DMS79 treated with DMSO at 0.1 percent for 48 hours (cell line): ENCODE measurements at regions not wholly inside any gene's neighbourhood (a gene's known extent, or its start where the extent isn't known, plus 50 kb on each side); places are given as distances from the start of the nearest gene placed in this dataset.
"Not testable (repeated sequence)": the region's sequence is repeated elsewhere in the genome, so short reads cannot be mapped to it uniquely, and the experiment has no call there.

Experiments
- DNase-seq: peaks from one replicate; lab custom pipeline; 2025; lab: John Stamatoyannopoulos, UW

DNA sequence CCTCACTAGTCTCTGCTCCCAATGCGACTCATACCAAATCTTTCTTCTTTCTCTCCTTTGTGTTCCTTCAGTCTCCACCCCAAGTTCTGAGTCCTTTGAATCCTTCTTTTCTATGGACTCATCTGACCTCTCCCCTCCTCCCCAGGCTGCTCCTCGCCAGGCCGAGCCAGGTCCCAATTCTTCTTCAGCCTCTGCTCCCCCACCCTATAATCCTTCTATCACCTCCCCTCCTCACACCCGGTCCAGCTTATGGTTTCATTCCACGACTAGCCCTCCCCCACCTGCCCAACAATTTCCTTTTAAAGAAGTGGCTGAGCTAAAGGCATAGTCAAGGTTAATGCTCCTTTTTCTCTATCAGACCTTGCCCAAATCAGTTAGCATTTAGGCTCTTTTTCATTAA lies 518.5 kb downstream of the MATN1 start:
- not testable (repeated sequence) for DNase-seq

DNA sequence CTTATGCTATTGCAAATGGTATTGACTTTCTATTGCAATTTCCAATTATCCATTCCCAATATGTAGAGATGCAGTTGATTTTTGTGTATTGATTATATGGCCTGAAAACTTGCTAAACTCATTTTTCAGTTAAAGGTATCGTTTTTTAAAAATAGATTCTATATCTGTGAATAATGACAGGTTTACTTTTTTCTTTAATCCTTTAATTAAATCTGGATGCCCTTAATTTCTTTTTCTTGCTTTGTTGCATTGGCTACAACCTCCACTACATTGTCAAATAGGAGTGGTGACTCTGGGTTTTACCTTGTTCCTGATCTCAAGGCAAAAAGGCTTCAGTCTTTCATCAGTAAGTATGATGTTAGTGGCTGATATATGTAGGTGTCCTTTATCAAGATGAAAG lies 522.4 kb downstream of the MATN1 start:
- no peak for DNase-seq

DNA sequence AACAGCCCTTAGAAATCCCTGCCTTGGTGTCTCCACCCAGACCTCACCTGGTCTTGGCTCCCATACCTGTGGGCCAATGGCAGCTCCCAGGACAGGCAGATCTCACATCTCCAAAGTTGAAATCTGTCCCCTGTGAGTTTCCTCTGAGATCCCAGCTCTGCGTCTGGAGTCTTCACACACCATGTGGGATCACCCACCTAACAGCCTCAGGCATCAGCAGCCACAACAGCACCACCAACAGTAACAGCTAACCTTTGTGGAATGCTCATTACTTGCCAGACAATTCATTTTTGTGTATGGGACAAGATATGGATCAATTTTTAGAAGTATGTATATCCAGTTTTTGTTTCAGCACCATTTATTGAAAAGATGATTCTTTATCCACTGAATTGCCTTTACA lies 523.2 kb downstream of the MATN1 start:
- no peak for DNase-seq

DNA sequence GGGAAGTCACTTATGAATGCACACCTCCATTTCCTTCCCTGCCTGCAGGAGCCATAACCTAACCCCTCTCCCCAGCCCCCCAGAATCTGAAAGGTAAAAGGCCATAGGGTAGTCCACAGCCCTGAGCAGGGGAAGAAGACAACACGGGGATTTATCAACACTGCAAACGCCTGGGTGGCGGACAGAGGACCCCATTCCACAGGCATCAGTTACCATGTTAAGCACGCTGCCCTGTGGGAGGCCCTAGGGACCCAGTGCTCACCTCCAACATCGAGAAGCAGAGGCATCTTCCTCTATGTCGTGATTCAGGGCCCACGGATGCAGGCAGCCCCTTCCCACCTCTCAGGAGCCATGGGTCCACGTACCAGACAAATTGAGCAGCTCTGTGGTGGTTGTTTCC lies 523.8 kb downstream of the MATN1 start:
- DNase-seq = no peak

DNA sequence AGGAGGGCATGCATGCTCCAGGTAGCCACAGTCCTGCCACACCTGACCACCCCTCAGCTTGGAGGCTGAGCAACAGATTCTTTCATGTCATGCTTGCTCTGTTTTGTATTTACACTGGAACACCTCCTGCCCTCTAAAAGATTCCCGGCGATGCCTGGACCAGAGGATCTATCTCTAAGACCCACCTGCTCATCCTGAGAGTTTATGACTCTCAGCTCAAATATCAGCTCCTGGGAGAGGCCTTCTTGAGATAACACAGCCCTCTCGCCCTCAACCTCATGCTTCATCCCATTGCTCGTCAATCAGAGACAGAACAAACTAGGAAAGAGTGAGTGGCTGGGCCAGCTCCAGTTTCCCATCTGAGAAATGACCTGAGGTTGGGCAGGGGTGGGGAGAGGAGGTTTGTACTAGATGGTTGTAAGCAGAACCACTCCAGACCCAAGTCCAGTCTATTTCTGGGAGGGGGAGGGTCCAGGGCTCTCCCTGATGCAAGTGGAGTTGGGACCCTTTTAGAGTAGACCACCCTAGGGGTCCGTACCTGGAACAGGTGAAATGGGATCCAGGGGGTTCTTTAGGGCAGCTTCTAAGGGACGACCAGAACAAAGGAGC lies 524.5 kb downstream of the MATN1 start:
- no peak for DNase-seq

DNA sequence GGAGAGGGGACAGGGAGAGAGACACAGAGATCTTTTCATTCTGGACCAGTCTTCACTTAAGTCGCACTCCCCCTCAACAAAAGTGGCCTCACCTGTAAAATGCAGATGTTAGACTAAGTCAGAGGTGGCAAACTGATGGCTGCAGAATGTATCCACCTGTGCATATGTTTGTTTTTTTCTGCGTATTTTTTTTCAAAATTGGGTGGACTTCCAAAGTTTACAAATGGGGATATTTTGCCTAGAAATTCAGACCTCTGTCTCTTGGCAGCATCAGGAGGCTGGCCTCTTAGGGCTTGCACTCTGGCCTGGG lies 525.0 kb downstream of the MATN1 start:
- no peak for DNase-seq

DNA sequence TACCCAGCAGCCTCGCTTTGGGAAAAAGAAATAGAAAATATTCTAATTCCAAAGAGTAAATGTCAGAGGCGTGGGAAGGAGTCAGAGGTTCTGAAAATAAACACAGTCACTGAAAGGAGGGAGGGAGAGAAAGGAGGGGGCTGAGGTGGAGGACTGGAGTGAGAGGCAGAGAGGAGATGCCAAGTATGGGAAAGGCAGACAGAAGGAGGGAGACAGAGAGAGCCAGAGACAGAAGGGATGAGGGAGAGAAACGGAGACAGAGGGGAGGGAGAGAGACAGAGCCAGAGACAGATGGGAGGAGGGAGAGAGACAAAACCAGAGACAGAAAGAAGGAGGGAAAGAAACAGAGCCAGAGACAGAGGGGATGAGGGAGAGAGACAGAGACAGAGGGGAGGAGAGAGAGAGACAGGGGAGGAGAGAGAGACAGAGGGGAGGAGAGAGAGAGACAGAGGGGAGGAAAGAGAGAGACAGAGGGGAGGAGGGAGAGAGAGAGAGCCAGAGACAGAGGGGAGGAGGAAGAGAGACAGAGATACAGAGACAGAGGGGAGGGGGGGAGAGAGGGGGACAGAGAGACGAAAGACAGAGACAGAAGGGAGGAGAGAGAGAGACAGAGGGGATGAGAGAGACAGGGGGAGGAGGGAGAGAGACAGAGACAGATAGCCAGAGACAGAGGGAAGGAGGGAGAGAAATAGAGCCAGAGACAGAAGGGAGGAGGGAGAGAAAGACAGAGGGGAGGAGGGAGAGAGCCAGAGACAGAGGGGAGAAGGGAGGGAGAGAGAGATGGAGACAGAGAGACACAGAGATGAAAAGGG lies 525.5 kb downstream of the MATN1 start:
- no peak for DNase-seq

DNA sequence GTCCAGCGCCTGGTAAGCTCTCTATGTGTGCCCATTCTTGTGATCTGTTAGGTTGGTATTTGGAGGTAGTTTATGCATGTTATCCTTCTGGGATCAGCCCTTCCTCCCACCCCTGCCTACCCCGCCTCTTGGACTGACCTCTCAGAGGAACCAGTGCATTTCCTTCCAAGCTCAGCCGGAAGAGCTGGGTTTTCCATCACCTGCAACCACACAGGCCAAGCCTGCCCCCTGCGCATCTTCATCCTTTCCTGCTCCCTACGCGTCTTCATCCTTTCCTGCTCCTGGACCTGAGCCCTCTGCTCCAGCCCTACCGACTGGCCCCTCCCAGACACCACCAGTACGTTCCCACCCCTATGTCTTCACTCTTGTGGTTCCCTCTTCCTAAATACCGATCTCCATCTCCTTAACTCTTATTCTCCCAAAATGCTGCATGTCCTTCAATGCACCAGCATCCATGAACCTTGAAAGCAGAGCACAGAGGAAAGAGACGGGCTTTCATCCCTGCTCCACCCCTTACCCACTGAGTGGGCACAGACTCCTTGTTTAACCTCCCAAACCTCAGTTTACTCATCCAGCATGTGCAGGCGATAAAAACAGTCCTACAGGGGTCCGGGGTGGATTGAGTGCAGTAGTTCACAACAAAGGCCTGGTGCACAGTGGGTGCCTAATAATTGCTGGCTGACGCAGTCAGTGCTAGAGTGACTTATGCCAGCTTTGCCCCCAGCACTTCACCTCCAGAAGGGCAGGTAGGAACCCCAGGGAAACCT lies 526.3 kb downstream of the MATN1 start:
- no peak for DNase-seq

DNA sequence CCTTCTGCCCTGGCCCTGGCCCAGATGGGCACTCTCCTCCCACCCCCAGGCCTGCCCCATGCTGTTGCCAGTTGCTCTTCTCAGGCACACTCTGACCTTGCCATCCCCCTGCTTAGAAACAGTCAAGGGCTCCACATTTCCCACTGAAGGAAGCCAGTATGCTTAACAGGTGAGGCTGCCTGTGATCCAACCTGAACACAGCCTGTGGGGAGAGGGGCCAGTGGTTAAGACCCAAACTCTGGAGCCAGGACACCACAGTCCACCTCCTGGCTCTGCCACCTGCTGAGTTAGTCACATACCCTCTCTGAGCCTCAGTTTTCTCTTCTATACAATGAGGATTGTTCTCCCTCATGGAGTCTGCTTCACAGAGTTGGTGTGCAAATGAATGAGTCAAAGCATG lies 526.9 kb downstream of the MATN1 start:
- no peak for DNase-seq

DNA sequence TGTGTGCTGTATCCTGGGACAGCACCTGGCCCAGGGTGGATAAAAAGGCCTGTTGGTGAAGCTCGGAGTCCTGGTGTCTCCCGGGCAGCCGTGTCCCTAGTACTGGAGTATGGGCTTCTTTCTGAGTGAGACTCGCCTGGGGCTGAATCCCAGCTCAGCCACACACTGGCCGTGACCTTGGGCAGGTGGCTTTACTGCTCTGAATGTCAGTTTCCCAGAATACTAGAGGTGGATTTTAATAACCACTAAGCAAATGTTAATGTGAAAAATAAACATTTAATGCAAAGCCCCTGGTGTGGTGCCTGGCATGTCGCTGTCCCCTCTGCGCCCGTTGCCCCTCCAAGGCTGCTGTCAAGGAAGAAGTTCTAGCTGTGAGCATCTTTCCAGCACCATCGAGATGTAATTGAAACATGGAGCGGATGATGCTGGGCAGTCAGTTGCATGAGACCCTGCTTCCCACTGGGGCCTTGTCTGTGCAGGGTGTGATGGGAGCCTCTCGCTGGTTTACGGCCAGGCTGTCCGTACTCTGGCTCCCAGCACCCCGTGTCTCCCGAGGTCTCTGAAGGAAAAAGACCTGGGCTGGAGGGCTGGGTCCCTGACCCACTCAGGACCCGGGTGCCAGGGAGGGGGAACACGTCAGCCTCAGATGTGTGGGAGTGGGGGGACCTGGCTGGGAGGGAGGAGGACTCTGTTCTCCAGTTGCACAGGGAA lies 527.8 kb downstream of the MATN1 start:
- DNase-seq = no peak

DNA sequence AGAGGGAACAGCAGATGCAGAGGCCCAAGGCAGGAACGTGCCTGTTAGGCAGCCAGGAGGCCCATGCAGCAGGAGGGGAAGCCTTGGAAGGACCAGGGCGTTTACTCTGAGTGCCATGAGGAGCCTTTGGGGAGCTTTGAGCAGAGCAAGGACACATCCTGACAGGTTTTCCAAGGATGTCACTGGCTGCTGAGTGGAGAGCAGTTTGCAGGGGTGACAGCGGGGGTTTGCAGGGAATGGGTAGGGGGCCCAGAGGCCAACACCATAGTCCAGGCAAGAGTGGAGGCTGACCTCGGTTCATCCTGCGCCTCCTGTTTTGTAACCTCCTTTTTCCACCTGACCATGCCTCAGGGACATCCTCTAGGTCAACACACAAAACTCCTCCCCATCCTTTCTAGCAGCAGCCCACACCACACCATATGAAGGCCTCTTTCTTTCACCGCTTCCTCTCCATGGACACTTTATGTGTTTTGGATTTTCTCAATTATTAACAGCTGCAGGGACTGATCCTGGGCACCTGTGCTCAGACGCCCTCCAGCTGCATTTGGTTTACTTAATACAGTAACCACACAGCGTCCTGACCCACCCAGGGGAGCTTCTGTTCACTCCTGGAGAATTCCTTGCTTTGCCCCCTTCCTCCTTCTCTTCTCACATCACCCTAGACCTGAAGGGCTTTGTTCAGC lies 528.5 kb downstream of the MATN1 start:
- DNase-seq = no peak

DNA sequence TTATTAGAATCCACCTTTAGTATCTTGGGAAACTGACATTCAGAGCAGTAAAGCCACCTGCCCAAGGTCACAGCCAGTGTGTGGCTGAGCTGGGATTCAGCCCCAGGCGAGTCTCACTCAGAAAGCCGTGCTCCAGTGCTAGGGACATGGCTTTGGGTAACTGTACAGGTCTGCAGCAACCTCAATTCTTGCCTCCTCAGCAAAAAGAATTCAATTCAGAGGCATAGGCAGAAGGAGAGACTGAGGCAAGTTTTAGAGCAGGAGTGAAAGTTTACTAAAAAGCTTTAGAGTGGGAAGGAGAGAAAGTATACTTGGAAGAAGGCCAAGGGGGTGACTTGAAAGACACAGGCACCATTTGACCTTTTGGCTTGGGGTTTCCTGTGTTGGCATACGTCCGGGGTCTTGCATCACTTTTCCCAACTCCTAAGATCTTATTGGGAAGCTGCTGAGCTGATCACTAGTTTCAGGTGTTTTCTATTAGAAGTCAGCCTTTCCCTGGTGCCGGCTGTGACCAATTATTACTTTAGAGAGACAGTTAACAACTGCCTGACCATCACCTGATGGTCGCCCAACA lies 529.3 kb downstream of the MATN1 start:
- no peak for DNase-seq

DNA sequence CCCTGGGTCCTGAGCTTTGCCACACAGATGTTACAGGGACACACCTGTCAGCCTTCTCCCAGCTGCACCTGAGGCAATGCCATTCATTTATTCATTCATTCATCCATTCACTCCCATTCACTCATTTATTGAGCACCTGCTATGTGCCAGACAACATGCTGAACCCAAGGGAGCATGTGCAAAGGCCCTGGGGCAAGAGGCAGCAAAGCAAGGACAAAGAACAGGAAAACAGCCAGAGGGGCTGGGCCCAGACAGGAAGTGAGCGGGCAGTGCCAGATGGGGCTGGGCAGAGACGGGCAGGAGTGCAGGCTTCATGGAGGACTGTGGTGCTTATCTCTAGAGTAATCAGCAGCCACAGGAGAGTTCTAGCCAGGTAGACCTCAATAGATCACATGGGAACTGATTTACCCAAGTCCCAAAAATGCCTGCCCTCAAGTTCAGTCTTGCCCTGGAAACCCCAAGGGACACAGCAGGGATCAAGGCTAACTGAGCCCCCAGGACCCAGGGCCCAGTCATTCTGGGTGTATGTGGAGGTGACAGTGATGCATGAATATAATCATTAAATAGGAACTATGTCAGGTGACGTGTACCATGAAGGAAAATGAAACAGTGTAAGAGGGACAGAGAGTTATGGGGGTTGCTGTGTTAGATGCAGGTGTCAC lies 530.3 kb downstream of the MATN1 start:
- DNase-seq = no peak

DNA sequence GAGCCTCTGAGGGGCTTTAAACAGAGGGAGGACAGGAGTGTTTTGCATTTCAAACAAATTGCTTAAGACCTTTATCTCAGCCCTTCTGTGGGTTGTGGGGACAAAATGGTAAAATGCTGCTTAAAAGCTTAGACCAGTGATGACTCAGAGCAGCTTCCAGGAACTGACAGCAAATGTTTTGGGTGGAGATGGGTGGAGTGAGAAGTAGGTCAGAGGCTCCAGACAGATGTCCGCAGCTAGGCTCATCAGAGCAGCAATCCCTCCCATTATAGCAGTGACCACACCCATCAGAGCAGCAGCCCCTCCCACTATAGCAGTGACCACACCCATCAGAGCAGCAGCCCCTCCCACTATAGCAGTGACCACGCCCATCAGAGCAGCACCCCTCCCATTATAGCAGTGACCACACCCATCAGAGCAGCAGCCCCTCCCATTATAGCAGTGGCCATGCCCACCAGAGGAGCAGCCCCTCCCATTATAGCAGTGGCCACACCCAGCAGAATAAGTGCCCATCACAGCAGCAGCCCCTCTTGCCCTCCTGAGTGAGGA lies 532.2 kb downstream of the MATN1 start:
- no peak for DNase-seq

DNA sequence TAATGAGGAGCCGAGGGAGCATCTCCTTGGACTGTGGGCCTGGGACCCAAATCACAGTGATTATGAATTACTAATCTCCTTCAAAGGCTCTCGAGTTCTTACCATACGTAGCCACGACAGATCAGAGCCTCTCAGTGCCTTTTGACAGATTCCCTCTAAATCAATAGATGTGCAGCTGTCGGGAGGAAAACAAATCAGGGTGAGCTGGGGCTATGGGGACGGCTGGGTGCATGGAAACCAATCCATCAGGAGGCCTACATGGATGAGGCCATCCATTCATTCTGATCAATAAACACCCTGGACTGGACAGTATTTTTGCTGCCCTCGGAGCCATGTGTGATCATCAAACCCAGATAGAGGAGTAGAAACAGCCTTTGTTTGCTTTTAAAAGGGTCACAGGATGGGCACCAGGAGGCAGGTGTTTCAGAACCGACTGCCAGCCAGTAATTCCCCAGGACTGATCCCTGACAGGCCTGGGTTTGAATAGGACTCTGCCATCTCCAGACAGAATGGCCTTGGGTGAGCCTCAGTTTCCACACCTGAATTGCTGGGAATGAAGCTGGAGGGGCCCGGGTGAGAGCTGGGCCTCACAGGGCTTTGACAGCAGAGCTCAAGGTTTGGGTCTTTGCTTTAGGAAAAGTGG lies 532.8 kb downstream of the MATN1 start:
- DNase-seq = no peak

DNA sequence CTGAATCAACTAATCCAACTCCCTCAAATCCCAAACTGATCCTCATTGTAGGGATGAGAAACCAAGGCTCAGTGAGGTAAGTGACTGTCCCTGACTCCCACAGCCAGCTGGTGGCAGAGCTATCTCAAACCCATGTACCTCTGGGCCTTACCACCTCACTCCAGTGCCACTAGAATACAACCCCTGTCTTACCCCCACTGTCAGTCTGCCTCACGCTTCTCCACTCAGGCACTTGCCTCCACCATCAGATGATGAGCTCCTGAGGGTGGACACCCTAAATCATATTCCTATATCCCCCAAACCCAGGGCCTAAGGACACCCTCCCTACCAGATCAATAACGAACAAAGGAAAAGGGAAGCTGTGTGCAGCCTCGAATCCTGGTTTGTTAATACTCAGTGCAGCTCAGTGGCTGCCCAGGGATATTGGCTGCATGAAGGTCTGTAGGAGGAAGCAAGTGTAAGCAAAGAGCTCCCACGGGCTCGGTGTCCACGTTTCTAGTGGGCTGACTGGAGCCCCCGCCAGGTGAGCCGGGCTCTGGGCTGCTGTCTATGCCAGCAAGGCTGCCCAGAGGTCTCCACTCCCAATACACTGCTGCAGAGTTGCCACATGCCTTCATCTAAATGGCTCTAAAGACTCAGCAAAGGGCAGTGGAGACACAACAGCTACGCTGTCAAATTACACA lies 533.4 kb downstream of the MATN1 start:
- no peak for DNase-seq

DNA sequence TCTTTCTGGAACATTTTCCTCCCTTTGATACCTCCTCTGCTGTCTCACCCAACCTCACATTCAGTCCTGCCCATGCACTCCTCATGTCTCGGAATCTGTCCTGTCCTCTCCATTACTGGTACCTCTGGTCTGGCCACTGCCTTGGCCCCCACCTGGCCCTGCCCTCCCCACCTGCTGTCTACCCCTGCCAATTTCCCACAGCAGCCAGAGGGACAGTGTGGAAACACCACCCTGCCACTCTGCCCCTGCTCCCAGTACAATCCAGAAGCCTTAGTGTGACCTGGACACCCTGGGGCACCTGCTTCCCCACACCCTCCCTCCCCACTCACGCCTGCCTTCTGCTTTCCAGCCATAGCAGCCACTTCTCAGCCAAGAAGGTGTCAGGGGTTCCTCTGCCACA lies 534.4 kb downstream of the MATN1 start:
- DNase-seq = no peak

DNA sequence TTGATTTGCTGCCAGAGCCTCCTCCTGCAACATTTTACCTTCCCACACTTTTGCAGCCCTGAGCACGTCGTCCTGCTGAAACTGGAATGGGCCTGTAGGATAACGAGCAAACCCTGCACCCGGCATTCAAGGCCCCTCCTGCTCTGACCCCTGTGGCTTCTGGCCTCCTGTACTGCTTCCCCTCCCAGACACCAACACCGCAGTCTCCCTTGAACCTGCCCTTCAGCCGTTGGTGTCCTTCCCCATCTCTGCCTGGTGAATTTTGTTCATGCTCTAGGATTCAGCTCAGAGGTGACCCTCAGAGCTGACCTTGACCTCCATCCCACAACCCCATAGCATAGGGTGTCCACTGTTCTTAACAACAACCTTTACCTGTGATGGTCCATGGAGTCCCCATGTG lies 535.1 kb downstream of the MATN1 start:
- no peak for DNase-seq

DNA sequence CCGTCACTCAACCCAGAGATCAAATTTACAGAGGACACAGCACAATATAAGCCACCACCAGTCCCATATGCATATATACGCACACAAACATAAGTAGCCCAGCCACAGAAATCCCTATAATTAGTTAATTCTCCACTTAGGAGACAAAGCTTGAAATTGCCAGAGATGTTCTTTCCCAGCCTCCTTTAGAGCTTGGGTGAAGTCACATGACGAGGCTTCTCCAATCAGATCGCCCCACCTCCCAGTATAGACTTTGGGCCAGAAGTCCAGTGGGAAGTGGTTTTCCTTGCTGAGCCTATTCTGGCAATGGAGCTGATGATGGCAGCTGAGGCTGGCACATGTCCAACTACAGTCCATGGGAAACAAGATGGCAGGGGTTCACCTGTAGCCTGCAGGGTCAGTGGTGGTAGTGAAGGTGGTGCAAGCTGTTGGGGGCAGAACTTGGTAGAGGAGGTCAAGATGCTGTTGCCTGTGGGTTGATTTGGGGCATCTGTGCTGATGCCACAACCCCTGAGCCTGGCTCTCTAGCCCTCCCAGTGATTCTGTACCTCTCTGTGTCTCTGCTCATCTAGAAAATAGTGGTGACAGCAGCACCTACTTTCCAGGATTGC lies 535.9 kb downstream of the MATN1 start:
- DNase-seq = no peak
